Right atrium auricular region (tissue), 2 donors: ENCODE measurements at regions not wholly inside any gene's neighbourhood (a gene's known extent, or its start where the extent isn't known, plus 50 kb on each side); places are given as distances from the start of the nearest gene placed in this dataset.

Source experiments
- DNase-seq: peaks from one replicate; pipeline ENCODE4 v3.0.0-alpha.2; 2019; ENCODE audit warnings: low spot score
- H3K27ac ChIP-seq, 2 donors: fragments of 200-600 bp; sonication (generic); 1 replicate in 1 of 2; 2 replicates in 1 of 2; pipeline ENCODE4 v1.5.1; 2016 to 2019
- H3K27me3 ChIP-seq, 2 donors: fragments of 200-600 bp; sonication (generic); one replicate each; pipeline versions ENCODE4 v1.5.1 to v1.6.0; 2017 to 2019
- H3K36me3 ChIP-seq: fragments of 200-600 bp; sonication (generic); one replicate; pipeline ENCODE4 v1.5.1; 2016
- H3K4me1 ChIP-seq, 2 donors: fragments of 200-600 bp; sonication (generic); one replicate each; pipeline versions ENCODE4 v1.5.1 to v1.6.0; 2017 to 2019
- H3K4me3 ChIP-seq, 2 donors: fragments of 200-600 bp; sonication (generic); 1 replicate in 1 of 2; 2 replicates in 1 of 2; pipeline ENCODE4 v1.5.1; 2017 to 2019; ENCODE audit warnings: mild to moderate bottlenecking in 1 of 2, moderate library complexity in 1 of 2
- H3K9me3 ChIP-seq, 2 donors: fragments of 200-600 bp; sonication (generic); one replicate each; pipeline ENCODE4 v1.5.1; 2019
- TF ChIP-seq, protein P1 (sequence below), 2 donors: fragments of 200-600 bp; sonication (generic); IDR thresholded peaks; one replicate each; pipeline ENCODE4 v1.5.1; 2019; ENCODE audit warnings: antibody characterized with exemption in 2 of 2

DNA sequence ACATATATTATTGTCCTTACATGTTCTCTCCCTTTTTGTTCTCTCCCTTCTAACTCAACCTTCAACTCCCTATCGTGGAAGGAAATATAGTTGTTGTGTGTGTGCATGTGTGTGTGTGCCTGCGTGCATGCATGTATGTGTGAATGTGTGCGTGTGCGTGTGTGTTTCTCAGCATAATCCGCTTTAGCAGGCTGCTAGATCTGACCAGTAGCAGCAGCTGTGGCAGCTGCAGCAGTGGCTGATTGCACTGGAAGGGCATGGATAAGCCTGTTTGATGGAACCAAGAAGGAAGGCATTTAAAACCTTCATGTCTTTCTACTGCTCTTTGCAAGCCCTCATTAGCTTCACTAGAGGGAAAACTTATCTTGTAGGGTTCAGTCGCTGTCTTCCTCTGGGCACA lies 65.6 kb upstream of the IRF2BP2 start:
- Histone ChIP-seq H3K9me3 (no peaks in the 10 kb centered on the region), H3K4me3 (no peak overlapping the region), H3K27me3 (no peaks in the 10 kb centered on the region), H3K4me1 (no peaks in the 10 kb centered on the region), H3K36me3 (no peaks in the 10 kb centered on the region), H3K27ac (peak overlapping the region in 1 of 2 donors; percentile 58)
- TF ChIP-seq, protein P1, sequence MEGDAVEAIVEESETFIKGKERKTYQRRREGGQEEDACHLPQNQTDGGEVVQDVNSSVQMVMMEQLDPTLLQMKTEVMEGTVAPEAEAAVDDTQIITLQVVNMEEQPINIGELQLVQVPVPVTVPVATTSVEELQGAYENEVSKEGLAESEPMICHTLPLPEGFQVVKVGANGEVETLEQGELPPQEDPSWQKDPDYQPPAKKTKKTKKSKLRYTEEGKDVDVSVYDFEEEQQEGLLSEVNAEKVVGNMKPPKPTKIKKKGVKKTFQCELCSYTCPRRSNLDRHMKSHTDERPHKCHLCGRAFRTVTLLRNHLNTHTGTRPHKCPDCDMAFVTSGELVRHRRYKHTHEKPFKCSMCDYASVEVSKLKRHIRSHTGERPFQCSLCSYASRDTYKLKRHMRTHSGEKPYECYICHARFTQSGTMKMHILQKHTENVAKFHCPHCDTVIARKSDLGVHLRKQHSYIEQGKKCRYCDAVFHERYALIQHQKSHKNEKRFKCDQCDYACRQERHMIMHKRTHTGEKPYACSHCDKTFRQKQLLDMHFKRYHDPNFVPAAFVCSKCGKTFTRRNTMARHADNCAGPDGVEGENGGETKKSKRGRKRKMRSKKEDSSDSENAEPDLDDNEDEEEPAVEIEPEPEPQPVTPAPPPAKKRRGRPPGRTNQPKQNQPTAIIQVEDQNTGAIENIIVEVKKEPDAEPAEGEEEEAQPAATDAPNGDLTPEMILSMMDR (IDR thresholded peaks at IDR 0.05): no peak
- DNase-seq: no peak

DNA sequence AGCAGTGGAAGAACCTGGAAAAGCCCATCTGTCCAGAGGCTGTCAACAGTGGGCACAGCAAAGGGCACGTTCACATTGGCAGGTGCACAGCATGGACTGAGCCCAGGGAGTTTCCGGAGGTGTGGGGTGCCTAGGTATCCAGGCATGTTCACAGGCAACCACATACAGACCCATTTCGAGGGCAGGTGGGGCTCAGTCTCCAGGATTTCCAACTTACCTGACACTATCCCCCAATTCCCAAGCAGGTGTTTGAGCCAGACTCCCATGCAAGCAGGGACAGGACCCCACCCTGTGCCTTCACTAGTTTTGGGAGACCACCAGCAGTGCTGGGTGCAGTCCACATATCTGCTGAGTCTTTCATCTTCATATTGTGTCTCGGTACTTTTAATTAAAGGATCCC lies 65.0 kb upstream of the IRF2BP2 start:
- Histone ChIP-seq H3K27me3 (no peaks in the 10 kb centered on the region), H3K4me1 (no peaks in the 10 kb centered on the region), H3K4me3 (no peak overlapping the region), H3K36me3 (no peaks in the 10 kb centered on the region), H3K9me3 (no peaks in the 10 kb centered on the region), H3K27ac (no peak overlapping the region)
- TF ChIP-seq, protein P1 (IDR thresholded peaks at IDR 0.05): no peak
- DNase-seq: no peak

- DNase-seq: no peak
- H3K36me3 ChIP-seq: no peaks in the 10 kb centered on the region
These were observed 64.3 kb upstream of the IRF2BP2 start for GRCh38 chr1:234674218-234674815.

DNA sequence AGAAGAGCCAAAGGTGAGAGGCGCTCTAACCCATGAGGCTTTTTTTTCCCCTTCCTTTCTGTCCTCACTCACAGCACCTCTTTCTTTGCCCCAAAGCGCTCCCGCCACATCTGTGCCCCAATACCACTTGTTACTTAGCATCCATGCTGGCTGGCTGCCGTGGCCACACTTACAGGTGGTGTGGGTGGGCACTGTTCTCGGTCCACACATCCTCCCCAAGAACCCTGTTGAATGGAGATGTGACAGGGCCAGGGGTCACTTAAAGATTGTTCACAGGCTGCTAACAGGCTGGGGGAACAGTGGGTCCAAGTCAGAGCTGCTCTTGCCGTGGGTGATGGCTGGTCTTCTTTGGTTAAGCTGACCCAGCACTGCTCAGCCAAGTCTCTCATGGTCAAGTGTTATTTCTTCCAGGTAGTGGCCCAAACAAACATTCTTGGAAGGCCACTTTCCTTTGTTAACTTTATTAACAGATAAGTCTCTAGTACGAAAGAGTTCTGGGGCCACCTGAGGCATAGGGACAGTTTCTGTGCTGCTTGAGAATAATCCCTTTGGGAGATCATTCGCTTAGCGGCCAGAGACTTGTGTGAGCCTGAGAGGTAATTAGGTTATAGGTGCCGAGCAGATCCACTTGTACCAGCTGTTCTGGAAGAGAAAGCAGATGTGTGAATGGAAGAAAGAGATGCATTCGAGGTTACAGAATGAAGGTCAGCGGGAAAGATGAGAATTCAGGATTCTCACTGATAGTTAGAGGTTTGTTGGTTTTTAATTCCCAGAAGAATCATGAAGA lies 62.6 kb upstream of the IRF2BP2 start:
- TF ChIP-seq, protein P1 (IDR thresholded peaks at IDR 0.05): no peak
- no peaks in the 10 kb centered on the region for H3K9me3 ChIP-seq
- H3K27ac ChIP-seq: no peak overlapping the region
- no peak overlapping the region for H3K4me3 ChIP-seq
- H3K27me3 ChIP-seq: no peaks in the 10 kb centered on the region
- no peaks in the 10 kb centered on the region for H3K4me1 ChIP-seq
- DNase-seq: no peak
- no peaks in the 10 kb centered on the region for H3K36me3 ChIP-seq

More at GRCh38 chr1:234674218-234674815, 64.3 kb upstream of the IRF2BP2 start:
- TF ChIP-seq, protein P1 (IDR thresholded peaks at IDR 0.05): no peak
- H3K4me1 ChIP-seq: no peaks in the 10 kb centered on the region
- H3K9me3 ChIP-seq: no peaks in the 10 kb centered on the region
- no peak overlapping the region for H3K4me3 ChIP-seq
- no peak overlapping the region for H3K27ac ChIP-seq
- H3K27me3 ChIP-seq: no peaks in the 10 kb centered on the region

GRCh38 chr1:234670967-234671626 lies 61.1 kb upstream of the IRF2BP2 start:
- H3K4me3 ChIP-seq: no peak overlapping the region
- no peak for DNase-seq
- H3K9me3 ChIP-seq: peaks cover 0 to 5% of the 10 kb centered on the region in 2 donors
- H3K36me3 ChIP-seq: no peaks in the 10 kb centered on the region
- H3K27me3 ChIP-seq: no peaks in the 10 kb centered on the region
- TF ChIP-seq, protein P1 (IDR thresholded peaks at IDR 0.05): no peak
- no peak overlapping the region for H3K27ac ChIP-seq
- no peaks in the 10 kb centered on the region for H3K4me1 ChIP-seq
